ENCODE measurements at regions not wholly inside any gene's neighbourhood (a gene's known extent, or its start where the extent isn't known, plus 50 kb on each side); places are given as distances from the start of the nearest gene placed in this dataset.
A peak's percentile ranks its signal among the peaks of the same experiment; 100 is the strongest.

GRCh38 chr17:72353502-72353901, 232.7 kb downstream of the SOX9 start:
- Mint-ChIP-seq H3K4me1 (peaks cover 34% of the 10 kb centered on the region), H3K36me3 (no peaks in the 10 kb centered on the region), H3K4me3 (no peak overlapping the region), H3K27me3 (ENCODE audit: low read depth) (peaks cover 3% of the 10 kb centered on the region; the same call in 1 of the 2 replicates), H3K27ac (no peak overlapping the region), H3K9me3 (no peaks in the 10 kb centered on the region)
- ChIA-PET CTCF (no interaction called here), POLR2A (no interaction called here)
- ATAC-seq (peak; percentile 13; the same call in 1 of the 2 replicates), DNase-seq (ENCODE audit: low spot score) (no peak)
- TF ChIP-seq, protein P1, sequence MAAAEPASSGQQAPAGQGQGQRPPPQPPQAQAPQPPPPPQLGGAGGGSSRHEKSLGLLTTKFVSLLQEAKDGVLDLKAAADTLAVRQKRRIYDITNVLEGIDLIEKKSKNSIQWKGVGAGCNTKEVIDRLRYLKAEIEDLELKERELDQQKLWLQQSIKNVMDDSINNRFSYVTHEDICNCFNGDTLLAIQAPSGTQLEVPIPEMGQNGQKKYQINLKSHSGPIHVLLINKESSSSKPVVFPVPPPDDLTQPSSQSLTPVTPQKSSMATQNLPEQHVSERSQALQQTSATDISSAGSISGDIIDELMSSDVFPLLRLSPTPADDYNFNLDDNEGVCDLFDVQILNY (CRISPR knock-in tag; IDR thresholded peaks at IDR 0.05) = no peak
- TF ChIP-seq SMAD3 (CRISPR knock-in tag; IDR thresholded peaks at IDR 0.05; ENCODE audit: borderline replicate concordance) (no peak), CDX4 (CRISPR knock-in tag; IDR thresholded peaks at IDR 0.05; ENCODE audit: borderline replicate concordance) (no peak), TP53 (CRISPR knock-in tag; IDR thresholded peaks at IDR 0.05) (no peak), TCF7 (CRISPR knock-in tag; IDR thresholded peaks at IDR 0.05; ENCODE audit: low read depth) (no peak), ZNF281 (CRISPR knock-in tag; IDR thresholded peaks at IDR 0.05) (no peak), FOXP1 (CRISPR knock-in tag; IDR thresholded peaks at IDR 0.05; ENCODE audit: borderline replicate concordance) (no peak), CREM (CRISPR knock-in tag; IDR thresholded peaks at IDR 0.05) (no peak)
- TF ChIP-seq, protein P2, sequence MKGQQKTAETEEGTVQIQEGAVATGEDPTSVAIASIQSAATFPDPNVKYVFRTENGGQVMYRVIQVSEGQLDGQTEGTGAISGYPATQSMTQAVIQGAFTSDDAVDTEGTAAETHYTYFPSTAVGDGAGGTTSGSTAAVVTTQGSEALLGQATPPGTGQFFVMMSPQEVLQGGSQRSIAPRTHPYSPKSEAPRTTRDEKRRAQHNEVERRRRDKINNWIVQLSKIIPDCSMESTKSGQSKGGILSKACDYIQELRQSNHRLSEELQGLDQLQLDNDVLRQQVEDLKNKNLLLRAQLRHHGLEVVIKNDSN (CRISPR knock-in tag; IDR thresholded peaks at IDR 0.05) = no peak
- TF ChIP-seq, protein P3, sequence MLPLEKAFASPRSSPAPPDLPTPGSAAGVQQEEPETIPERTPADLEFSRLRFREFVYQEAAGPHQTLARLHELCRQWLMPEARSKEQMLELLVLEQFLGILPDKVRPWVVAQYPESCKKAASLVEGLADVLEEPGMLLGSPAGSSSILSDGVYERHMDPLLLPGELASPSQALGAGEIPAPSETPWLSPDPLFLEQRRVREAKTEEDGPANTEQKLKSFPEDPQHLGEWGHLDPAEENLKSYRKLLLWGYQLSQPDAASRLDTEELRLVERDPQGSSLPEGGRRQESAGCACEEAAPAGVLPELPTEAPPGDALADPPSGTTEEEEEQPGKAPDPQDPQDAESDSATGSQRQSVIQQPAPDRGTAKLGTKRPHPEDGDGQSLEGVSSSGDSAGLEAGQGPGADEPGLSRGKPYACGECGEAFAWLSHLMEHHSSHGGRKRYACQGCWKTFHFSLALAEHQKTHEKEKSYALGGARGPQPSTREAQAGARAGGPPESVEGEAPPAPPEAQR (CRISPR knock-in tag; IDR thresholded peaks at IDR 0.05) = no peak

DNA sequence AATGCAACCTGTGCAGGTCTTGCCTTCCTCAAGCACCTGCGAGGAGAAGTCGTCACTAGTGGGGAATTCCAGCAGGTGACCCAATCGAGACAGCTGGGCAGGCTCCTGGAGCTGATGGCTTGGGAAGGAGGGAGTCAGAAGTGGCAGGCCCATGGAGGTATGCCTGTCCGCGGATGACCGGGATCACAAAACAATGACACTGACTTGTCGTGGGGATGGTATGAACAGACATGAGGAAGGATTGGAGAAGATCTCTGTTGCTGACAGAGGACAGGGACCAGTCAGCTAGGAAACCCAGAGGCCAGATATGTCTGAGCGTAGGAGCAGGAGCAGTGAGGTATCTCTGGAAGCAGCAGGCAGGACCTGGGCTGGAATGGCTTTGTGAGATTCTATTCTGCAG, 233.3 kb downstream of the SOX9 start:
- DNase-seq (ENCODE audit: low spot score) (no peak), ATAC-seq (no peak)
- H3K4me1 Mint-ChIP-seq = peaks cover 34% of the 10 kb centered on the region
- ChIA-PET CTCF (no interaction called here), POLR2A (no interaction called here)
- peaks cover 3% of the 10 kb centered on the region; the same call in 1 of the 2 replicates for H3K27me3 Mint-ChIP-seq (ENCODE audit: low read depth)
- H3K27ac Mint-ChIP-seq = no peak overlapping the region
- H3K36me3 Mint-ChIP-seq = no peaks in the 10 kb centered on the region
- H3K4me3 Mint-ChIP-seq = no peak overlapping the region
- no peak for TF ChIP-seq ZNF425 (CRISPR knock-in tag; conservative IDR thresholded peaks at IDR 0.05)
- TF ChIP-seq ATF1 (CRISPR knock-in tag; IDR thresholded peaks at IDR 0.05) = no peak
- TF ChIP-seq GTF2I (CRISPR knock-in tag; conservative IDR thresholded peaks at IDR 0.05) = no peak
- no peak for TF ChIP-seq JUN (CRISPR knock-in tag; IDR thresholded peaks at IDR 0.05)
- TF ChIP-seq CREM (CRISPR knock-in tag; IDR thresholded peaks at IDR 0.05) = no peak
- TF ChIP-seq SMAD3 (CRISPR knock-in tag; IDR thresholded peaks at IDR 0.05; ENCODE audit: borderline replicate concordance) = no peak
- TF ChIP-seq, protein P3 (CRISPR knock-in tag; IDR thresholded peaks at IDR 0.05) = no peak
- TF ChIP-seq, protein P4, sequence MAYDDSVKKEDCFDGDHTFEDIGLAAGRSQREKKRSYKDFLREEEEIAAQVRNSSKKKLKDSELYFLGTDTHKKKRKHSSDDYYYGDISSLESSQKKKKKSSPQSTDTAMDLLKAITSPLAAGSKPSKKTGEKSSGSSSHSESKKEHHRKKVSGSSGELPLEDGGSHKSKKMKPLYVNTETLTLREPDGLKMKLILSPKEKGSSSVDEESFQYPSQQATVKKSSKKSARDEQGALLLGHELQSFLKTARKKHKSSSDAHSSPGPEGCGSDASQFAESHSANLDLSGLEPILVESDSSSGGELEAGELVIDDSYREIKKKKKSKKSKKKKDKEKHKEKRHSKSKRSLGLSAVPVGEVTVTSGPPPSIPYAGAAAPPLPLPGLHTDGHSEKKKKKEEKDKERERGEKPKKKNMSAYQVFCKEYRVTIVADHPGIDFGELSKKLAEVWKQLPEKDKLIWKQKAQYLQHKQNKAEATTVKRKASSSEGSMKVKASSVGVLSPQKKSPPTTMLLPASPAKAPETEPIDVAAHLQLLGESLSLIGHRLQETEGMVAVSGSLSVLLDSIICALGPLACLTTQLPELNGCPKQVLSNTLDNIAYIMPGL (CRISPR knock-in tag; IDR thresholded peaks at IDR 0.05) = no peak
- TF ChIP-seq, protein P2 (CRISPR knock-in tag; IDR thresholded peaks at IDR 0.05) = no peak
- H3K9me3 Mint-ChIP-seq = no peaks in the 10 kb centered on the region

Data from WTC11 (cell line).